ENCODE measurements at regions not wholly inside any gene's neighbourhood (a gene's known extent, or its start where the extent isn't known, plus 50 kb on each side); places are given as distances from the start of the nearest gene placed in this dataset.

- TF ChIP-seq POLR2AphosphoS5 (IDR thresholded peaks at IDR 0.05), result no peak
- TF ChIP-seq CTCF (IDR thresholded peaks at IDR 0.05), result no peak
Measured at GRCh38 chr10:75287697-75288096, 51.9 kb upstream of the COMTD1 start.
